ENCODE measurements at regions not wholly inside any gene's neighbourhood (a gene's known extent, or its start where the extent isn't known, plus 50 kb on each side); places are given as distances from the start of the nearest gene placed in this dataset.
A peak's percentile ranks its signal among the peaks of the same experiment; 100 is the strongest.

DNA sequence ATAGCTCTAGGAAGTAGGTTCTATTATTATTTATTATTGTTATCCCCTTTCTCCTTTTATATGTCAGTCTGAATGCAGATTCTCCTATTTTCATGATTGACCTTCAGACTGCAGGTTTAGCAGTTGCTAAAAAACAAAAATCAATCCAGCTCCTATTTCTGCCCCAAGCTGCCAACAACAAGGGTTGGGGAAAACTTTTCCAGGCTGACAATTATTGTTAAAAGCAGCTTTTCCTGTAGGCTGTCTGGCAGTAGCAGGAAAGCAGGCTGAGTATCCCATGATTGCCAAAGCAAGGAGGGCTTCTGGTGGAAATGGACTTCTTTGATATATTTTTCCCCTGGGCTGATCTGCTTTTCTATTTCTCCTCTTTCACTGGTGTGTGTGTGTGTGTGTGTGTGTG is 78.0 kb upstream of the CTLA4 start:
- DNase-seq (ENCODE audit: low spot score) = no peak

DNA sequence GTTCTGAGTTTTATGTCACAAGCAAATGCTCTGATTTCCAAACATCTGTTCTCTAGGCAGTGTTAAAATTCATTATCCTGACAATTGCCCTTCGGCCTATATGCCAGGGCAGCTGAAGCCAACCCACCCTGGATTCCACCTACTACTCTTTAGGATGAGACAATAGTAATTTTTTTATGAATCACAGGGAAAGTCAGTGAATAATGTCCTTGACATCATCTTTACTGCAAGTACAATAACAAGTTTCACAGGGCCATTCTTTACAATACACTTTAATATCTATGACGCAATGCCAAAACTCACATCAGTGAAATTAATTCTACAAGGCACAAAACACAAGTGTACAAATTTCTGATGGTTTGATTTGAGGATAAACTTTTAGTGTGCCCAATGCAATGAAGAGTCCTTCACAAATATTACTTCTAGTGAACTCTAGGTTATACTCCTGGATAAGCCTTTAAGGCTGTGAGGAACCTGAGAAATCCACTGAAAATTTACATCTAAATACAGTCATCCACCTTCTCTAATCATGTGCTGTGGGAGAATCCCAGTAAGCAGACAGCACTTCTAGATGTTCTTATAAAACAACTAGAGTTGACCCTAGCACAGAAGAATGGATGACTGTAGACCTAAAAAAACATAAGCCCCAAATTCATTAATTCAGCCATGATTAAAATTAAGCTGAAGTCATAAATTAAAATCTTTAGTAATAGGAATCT is 77.3 kb upstream of the CTLA4 start:
- DNase-seq (ENCODE audit: low spot score) = no peak

DNA sequence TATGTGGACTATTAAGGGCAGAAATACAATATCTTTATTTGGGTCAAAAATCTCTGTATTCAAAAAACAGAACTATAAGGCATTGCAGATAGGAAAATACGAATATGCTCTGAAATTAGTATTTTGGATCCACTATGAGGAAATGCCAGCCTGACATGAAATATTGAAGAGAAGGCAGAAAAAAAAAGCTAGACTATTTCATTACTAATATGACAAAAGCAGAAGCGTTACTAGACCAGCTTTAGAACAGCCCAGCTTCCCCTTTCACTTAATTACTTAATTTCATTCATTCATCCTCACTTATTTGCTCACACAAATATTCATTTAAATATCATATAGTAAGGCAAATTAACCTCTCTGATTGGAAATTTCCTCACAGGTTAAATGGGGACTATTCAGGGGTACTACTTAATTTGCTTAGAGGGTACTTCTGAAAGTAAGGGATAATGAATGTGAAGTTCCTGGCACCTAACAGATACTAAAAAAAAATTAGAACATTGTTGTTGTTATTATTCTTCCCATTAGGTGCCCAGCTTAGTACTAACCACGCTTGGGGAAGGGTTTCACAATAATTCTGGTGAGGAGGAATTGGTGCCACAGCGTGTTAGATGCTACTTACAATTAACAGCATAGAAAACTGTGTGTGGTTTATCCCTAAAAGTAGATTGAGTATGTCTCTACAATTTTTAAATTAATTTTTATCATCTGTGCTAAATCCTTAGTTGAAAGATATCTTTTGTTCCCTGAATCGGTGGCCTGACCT is 71.1 kb upstream of the CTLA4 start:
- DNase-seq (ENCODE audit: low spot score) = no peak

DNA sequence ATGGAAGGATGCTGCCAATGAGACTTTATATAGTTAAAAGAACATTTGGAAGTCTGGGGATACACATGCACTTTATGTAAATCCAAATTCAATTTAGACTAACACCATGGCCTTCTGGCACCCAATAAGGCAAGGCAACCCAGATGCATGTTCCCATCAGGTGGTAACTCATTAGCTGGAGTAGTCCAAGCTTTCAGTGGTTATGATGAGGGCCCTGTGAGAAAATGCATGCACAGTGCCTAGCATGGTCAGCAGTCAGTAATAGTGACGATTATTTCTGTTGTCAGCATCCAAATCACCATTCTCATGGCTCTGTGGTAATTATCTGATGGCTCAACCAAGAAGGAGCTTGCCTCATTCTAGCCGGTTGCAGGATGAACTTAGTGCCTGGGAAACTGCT is 70.3 kb upstream of the CTLA4 start:
- DNase-seq (ENCODE audit: low spot score) = no peak

DNA sequence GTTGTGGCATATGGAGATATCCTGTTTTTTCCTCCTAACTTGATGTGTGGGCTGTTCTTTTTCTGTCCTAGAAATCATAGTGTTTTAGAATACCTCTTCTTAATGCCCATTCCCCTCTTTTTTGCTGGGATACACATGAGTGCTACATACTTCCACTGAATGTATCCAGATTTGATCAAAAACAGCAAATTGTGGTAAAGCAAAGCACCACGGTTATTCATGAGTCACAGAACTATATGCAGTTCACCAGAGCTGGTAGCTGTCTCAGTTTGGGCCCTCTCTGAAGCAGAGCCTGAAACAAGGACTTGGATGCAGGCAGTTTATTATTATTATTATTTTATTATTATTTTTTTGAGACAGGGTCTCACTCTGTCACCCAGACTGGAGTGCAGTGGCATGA is 69.9 kb upstream of the CTLA4 start:
- DNase-seq (ENCODE audit: low spot score) = no peak

DNA sequence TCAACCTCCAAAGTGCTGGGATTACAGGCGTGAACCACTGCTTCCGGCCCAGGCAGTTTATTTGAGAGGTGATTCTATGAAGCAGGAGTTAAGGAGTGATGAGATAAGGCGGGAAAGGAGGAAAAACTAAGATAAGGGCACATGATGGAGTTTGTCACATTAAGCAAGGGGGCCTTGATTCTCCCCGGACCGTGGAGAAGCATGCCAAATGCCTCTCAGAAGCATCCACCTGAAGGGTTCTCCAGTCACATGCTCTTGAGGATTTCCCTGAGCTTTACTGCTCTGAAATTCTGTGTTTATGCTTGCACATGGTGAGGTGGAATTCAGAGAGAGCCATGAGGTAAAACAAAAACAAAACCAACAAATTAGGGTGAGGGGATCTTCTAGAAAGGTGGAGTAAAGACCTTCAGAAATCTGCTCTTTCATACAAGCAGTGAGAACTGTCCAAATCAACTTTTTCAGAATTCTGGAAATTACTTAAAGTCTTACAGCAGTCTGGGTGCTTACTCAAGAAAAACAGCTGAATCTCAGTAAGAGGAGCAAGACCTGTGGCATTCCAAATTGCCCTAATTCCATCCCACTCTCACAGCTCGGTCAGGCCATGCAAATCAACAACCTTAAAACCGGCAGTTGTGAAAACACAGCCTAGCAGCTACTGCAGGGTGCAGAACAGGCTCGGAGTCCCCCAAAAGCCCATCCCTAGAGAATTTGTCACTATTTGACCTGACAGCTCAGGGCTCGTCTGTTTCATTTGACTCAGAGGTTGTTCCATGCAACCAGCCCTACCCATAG is 69.1 kb upstream of the CTLA4 start:
- DNase-seq (ENCODE audit: low spot score) = no peak

DNA sequence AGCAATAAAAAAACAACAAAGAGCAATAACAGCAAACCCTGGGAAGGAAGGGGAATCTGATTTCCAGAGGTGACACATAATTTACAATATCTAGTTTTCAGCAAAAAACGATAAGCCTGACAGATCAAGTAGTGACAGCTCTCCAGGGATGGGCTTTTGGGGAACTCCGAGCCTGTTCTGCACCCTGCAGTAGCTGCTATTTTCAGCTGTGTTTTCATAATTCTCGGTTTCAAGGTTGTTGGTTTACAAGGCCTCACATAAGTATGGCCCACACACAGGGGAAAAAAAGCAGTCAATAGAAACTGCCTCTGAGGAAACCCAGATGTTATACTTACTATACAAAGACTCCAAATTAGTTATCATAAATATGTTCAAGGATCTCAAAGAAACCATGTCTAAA is 67.7 kb upstream of the CTLA4 start:
- no peak for DNase-seq (ENCODE audit: low spot score)

DNA sequence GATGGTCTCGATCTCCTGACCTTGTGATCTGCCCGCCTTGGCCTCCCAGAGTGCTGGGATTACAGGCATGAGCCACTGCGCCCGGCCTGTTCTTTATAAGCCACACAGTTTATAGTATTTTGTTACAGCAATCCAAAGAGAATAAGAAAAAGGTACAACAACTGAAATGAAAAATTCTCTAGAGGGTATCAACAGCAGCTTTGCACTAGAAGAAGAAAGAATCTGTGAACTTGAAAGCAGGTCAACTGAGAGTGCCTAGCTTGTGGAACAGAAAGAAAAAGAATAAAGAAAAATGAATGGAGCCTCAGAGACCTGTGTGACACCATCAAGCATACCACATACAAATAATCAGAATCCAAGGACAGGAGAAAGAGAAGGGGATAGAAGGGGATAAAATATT is 66.8 kb upstream of the CTLA4 start:
- no peak for DNase-seq (ENCODE audit: low spot score)

DNA sequence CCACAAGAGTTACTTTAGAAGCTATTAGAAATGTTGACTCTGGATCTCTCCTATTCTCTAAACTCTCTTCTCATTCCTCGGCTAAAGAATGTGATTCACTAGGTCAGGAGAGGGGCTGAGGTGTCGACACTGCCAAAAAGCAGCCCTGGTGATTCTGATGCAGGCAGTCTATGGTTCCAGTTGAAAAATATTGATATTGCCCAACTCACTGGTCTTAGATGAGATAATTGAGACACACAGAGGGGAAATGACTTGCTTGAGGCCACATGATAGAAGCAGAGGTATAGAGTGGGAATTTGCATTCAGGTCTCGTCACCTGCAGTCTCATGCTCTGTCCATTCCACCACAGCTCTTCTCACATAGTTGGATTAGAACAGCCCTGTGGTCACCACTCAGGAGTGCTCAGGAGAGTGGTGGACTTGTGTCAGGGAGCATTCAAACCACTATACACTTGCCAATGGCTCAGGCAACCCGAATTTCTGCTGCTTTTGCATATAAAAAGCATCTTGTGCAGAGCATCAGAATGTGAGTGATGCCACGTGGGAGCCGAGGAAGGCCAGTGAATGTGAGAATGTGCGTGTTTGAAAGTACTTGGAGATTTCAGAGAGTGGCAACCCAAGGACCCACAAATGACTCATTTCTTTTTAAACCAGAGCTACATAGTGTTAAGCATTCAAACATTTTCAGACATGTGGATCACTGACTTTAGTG is 65.1 kb upstream of the CTLA4 start:
- no peak for DNase-seq (ENCODE audit: low spot score)

DNA sequence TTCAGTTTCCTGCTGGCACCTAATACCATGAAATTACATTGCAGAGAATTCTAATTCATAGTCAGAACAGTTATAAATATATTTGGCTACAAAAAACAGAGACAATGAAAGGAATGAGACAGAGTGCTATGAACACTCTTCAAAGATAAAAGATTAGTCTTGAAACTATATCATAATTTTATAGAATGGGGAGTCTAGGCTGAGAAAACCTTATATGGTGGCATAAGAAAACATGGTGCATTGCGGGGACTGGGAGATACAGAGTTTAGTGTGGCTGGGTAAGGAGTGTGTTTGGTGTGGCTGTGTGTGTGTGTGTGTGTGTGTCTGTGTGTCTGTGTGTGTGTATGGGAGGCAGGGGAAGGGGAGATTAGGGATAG is 64.5 kb upstream of the CTLA4 start:
- DNase-seq (ENCODE audit: low spot score) = no peak

DNA sequence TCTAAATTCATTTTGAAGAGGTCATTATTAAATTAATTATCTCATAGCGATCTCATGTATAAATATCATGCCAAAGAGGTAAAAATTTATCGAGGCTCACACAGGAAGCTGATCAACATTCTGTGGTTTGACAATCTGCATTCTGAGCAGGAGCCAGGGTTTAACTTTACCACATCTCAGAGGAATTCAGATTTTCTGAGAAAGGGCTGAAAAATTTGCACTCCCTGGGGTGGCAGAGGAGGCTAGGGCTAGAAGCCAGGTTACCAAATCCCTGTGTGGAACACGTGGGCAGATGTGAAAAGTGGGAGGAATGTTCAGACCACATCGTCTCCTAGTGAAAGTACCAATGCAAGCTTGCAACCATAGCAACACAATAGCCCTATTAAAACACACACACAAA is 63.5 kb upstream of the CTLA4 start:
- no peak for DNase-seq (ENCODE audit: low spot score)

DNA sequence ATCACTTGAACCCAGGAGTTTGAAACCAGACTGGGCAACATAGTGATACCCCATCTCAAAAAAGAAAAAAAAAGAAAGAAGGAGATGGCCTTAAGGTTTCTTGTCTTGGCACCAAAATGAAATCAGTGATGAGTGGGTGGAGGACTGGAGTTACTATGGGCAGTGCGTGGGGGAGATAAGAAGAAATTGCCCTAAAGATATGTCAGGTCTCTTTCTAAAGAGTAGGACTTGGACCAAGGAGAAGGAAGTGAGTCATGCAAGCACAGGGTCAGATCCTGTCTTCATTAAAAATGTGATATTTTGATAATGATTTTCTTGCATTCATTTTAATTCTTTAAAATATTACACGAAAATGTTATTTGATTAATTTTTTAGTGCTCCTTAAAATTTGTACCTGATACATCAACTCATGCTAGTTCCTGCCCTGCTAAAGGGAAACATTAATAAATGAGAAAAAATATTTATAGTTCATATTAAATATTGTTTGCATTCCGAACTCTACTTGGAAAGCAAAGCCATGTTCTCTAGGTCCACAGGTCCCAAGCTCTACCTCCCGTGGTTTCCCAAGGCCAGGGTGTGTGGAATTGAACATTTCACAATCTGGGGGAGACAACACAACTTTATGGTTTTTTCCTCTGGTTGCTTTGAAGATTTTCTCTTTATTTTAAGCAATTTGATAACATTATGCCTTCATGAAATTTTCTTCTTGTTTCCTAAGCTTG is 62.6 kb upstream of the CTLA4 start:
- DNase-seq (ENCODE audit: low spot score) = no peak

DNA sequence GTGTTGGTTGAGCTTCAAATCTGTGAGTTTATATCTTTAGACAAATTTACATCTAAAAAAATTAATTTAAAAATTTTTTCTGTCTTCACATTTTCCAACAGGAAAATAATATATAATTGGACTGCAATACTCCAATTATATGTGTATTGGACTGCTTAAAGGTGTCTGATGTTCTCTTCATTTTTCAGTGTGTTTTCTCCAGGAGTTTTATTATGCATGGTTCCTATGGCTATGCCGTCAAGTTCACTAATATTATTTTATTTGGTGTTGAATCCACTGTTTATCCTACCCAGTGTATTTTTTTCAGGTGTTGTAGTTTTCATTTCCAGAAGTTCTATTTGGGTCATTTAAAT is 62.1 kb upstream of the CTLA4 start:
- DNase-seq (ENCODE audit: low spot score) = no peak

DNA sequence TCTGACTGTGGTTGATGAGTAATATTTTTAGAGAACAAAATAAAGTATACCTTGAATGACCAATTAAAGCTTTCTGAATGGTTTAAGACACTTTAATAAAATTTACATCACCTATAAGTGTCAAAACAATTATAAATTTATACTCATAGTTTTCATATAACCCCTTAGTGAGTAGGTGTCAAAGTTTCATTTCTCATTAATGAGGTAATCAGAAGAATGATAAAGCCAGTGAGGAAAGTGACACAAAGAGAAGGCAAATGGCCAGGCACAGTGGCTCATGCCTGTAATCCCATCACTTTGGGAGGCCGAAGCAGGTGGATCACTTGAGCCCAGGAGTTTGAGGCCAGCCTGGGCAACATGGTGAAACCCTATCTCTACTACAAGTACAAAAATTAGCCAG is 60.8 kb upstream of the CTLA4 start:
- no peak for DNase-seq (ENCODE audit: low spot score)

DNA sequence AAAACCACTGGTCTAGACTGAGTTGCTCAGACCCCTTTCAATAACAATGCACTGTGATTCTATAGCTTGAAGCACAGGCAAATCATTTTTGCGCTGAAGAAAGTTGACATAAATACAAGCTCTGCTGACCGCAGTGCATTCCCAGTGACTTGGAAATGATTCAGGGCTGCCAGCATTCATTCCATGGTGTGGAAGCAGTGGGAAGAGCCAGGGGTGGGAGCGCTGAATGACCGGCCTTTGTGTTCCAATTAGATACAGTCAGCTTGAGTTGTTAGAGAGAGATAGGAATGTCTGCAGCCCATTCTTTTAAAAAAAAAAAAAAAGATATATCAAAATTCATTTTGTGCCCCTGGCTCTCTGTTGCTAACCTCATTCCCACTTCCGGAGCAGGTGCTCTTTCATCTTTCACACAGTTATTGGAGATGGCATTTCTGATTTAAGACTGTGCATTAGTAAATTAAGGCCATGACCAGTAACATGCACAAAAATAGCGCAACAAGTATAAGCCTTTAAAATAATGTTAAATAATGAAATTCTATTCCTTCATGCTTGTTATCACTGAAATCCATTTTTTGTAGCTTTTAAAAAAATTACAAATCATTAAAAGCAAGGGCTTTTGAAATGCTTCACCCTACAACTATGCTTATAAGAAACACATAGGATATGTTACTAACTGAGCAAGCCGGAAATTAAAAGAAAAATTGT is 59.4 kb upstream of the CTLA4 start:
- DNase-seq (ENCODE audit: low spot score) = peak; percentile 19

DNA sequence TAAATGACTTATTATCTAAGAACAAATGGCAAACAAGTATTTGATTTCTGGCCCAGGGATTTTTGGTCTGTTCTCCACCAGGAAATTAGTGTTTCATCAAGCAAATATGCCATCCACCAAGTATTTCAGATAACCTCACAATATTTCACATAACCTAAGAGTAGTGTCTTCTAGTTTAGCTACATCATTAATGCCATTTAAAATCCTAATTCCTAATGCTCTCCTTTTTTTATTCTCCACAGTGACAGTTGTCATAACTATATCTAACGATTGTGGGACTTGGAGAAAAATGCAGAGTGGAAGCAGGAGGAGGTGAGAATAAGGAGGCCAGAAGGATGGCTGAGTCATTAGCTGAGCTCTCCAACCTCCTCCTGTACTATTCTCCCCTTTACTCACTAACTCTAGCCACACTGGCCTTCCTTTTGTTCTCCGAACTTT is 58.5 kb upstream of the CTLA4 start:
- DNase-seq (ENCODE audit: low spot score) = no peak

DNA sequence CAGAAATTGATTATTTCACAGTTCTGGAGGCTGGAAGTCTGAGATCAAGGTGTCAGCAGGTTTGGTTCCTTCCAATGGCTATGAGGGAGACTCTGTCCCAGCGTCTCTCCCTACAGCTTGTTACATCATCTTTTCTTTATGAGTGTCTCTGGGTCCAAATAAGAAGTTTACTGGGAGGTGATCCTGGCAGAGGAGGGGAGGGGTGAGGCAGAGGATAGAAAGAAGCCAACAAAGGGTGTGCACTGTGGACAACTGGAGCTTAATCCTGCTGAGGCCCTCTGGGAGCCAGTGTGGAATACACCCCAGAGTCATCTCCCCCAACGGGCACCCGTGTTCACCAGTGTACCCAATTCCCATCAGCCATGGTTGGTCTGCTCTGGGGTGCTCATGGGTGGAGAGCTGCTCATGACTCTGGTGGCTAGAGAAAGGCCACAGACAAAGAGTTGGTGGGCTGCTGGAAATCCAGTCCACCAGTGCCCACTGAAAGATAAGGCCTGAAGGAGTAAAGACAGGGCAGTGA is 57.5 kb upstream of the CTLA4 start:
- no peak for DNase-seq (ENCODE audit: low spot score)

DNA sequence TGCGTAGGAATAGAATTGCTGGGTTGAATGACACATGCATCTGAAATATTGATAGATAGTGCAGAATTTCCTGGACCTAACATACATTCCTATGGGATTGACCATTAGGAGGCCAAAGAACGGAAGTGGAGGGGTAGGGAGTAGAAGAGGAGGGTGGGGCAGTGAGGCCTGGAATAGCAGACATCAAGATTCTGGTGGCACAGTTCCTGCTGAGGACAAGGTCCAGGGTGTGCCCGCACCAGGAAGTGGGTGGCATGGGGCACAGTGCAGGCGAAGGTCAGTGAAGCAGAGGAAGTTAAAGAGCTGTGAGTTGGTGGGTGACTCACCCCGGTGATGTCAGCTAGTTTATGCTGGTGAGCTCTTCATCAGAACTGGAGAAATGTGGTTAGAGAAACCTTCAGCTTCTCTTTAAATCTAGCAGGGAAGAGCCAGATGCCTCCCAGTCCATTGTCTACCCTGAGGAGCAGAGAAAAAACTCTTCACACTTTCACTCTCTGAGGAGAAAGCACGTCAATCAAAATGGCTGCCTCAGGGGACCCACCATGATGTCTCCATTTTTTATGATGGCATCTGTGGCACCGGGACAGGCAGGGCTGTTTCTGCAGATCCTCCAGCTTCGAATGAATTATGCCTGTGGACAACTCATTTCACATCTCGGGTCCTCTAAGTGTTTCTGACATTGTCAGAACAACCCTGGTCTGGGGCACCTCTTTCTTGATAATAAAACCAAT is 55.9 kb upstream of the CTLA4 start:
- peak; percentile 66 for DNase-seq (ENCODE audit: low spot score)

DNA sequence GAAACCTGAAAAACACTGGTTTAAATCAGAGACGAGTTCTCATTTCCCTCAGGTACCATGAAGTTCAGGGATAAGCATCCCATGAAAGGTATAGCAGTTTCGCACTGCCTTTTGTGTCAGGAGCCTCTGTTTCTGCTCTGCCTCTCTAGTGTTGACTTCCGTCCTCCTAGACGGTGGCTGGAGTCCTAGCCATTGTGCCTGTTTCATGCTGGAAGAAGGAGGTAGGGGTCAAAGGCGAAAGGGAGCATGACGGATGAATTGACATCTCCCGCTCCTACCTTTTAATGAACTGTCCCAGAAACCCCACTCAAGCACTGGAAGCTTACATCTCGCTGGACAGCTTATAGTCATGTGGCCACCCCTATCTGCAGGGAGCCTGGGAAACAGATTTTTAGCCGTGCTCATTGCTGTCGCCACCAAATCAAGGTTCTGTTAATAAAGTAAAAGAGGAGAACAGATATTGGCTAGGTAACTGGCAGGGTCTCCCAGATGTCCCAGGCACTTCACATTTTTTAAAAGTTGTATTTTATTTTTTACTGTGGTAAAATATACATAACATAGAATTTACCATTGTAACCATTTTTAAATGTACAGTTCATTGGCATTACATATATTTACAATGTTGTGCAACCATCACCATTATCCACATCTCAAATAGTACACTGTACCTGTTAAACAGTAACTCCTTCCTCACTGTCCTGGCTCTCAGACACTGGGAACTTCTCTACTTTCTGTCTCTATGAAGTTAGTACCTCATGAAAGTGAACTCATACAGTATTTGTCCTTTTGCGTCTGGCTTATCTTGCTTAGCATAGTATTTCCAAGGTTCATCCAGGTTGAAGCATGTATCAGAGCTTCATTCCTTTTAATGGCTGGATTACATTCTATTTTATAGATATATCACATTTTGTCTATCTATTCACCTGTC is 55.0 kb upstream of the CTLA4 start:
- DNase-seq (ENCODE audit: low spot score) = no peak
